NT2/D1 (cell line): ENCODE measurements at regions not wholly inside any gene's neighbourhood (a gene's known extent, or its start where the extent isn't known, plus 50 kb on each side); places are given as distances from the start of the nearest gene placed in this dataset.

ENCODE experiments used
- SUZ12 ChIP-seq: IDR thresholded peaks from 2 replicates; pipeline ENCODE4 v1.6.1; 2011; ENCODE audit not compliant: insufficient read length, insufficient read depth; ENCODE audit errors: extremely low read depth
- YY1 ChIP-seq: IDR thresholded peaks from 2 replicates; pipeline ENCODE4 v1.6.1; 2011; ENCODE audit not compliant: insufficient read length, insufficient read depth
- ZNF274 ChIP-seq: IDR thresholded peaks from 2 replicates; pipeline ENCODE4 v1.6.1; 2011; ENCODE audit warnings: mild to moderate bottlenecking, low read depth, low read length

DNA sequence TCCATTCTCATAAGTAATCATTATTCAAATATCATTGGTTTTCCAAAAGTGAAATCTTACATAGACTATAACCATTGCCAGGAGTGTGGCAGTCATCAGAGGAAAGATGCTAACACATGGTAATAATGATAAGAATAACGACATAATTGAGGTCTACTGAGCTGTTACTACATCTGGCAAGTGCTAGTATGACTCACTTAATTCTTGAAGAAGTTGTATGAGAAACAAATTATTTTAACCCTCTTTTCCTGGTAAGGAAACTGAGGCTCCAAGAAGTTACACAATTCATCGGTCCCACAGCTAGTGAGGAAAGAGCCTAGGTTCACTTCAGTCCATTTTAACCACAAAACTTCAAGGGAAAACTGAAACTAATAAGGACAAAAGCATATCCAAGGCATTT lies 335.6 kb upstream of the BTBD3 start:
- no peak for TF ChIP-seq ZNF274
- no peak for TF ChIP-seq SUZ12
- no peak for TF ChIP-seq YY1
